ENCODE measurements at regions not wholly inside any gene's neighbourhood (a gene's known extent, or its start where the extent isn't known, plus 50 kb on each side); places are given as distances from the start of the nearest gene placed in this dataset.

GRCh38 chr6:93794166-93794565 is 374.8 kb upstream of the EPHA7 start:
- DNase-seq: no peak
- intact Hi-C loops (cut with DNase I): no loop called here
- TF ChIP-seq CTCF (IDR thresholded peaks at IDR 0.05): no peak
- no peak for TF ChIP-seq POLR2A (IDR thresholded peaks at IDR 0.05)
- TF ChIP-seq EP300 (IDR thresholded peaks at IDR 0.05): no peak
- H3K4me1 ChIP-seq (ENCODE audit: insufficient read depth): no peaks in the 10 kb centered on the region
- H3K27ac ChIP-seq: no peak overlapping the region
- no peak overlapping the region for H3K4me3 ChIP-seq
- no peaks in the 10 kb centered on the region for H3K36me3 ChIP-seq
- H3K9me3 ChIP-seq: no peaks in the 10 kb centered on the region
- H3K27me3 ChIP-seq: no peaks in the 10 kb centered on the region

GRCh38 chr6:93792746-93793145 is 373.4 kb upstream of the EPHA7 start:
- H3K4me1 ChIP-seq (ENCODE audit: insufficient read depth): no peaks in the 10 kb centered on the region
- H3K27me3 ChIP-seq: no peaks in the 10 kb centered on the region
- DNase-seq: no peak
- H3K27ac ChIP-seq: no peak overlapping the region
- TF ChIP-seq EP300 (IDR thresholded peaks at IDR 0.05) (no peak), CTCF (IDR thresholded peaks at IDR 0.05) (no peak), POLR2A (IDR thresholded peaks at IDR 0.05) (no peak)
- intact Hi-C loops (cut with DNase I): no loop called here
- H3K36me3 ChIP-seq: no peaks in the 10 kb centered on the region
- no peaks in the 10 kb centered on the region for H3K9me3 ChIP-seq
- H3K4me3 ChIP-seq: no peak overlapping the region
- WGBS, 3 donors: 8 to 37% (median 9%) methylated on average over 4 of the region's 4 CpGs

- intact Hi-C loops (cut with DNase I): no loop called here
- Histone ChIP-seq H3K27me3 (no peaks in the 10 kb centered on the region), H3K36me3 (no peaks in the 10 kb centered on the region), H3K4me3 (no peak overlapping the region), H3K27ac (no peak overlapping the region), H3K4me1 (ENCODE audit: insufficient read depth) (no peaks in the 10 kb centered on the region), H3K9me3 (no peaks in the 10 kb centered on the region)
- no peak for TF ChIP-seq EP300 (IDR thresholded peaks at IDR 0.05)
- no peak for TF ChIP-seq CTCF (IDR thresholded peaks at IDR 0.05)
- TF ChIP-seq POLR2A (IDR thresholded peaks at IDR 0.05): no peak
- 87 to 90% (median 88%) methylated on average over 1 of the region's 1 CpG for WGBS, 3 donors
- DNase-seq: no peak
Measured at GRCh38 chr6:93790981-93791380, 371.6 kb upstream of the EPHA7 start.

DNA sequence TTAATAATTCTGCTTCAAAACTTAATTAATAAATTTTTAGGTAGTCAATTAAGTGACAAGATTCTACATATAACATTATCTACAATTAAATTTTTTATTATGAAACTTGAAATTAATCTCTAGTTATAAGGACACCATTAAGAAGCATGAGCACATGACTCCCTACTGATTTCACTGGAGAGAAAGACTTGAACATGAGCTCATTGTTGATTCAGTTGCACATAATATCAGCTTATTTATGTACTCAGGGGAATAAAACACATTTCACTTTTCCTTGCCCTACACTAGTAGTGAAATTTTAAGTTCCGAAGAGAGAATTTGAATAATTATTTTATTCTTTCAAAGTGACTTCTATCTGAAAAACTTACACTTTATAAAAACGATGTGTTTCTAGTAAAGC is 370.2 kb upstream of the EPHA7 start:
- Histone ChIP-seq H3K36me3 (no peaks in the 10 kb centered on the region), H3K27ac (no peak overlapping the region), H3K4me1 (ENCODE audit: insufficient read depth) (no peaks in the 10 kb centered on the region), H3K4me3 (no peak overlapping the region), H3K27me3 (no peaks in the 10 kb centered on the region), H3K9me3 (no peaks in the 10 kb centered on the region)
- no peak for TF ChIP-seq EP300 (IDR thresholded peaks at IDR 0.05)
- no peak for TF ChIP-seq CTCF (IDR thresholded peaks at IDR 0.05)
- TF ChIP-seq POLR2A (IDR thresholded peaks at IDR 0.05): no peak
- no peak for DNase-seq
- intact Hi-C loops (cut with DNase I): no loop called here
- 55 to 66% (median 57%) methylated on average over 2 of the region's 2 CpGs for WGBS, 3 donors

DNA sequence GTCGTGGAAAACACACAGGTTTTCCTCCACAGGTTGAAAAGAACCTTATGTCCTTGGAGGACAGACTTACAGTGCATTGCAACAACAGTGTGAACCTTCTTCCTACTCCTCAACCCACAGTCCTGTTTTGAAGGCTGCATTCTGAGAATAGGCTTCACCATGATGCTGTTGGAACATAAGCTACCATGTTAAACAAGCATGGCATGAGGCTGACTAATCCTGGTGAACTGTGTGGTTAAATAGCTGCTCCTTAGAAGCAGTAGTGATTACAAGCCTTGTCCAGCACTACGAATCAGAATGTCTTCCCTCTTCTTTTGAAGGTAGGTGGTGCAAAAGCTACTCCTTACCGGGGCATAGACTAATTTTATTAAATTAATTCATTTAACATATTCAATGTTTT is 368.5 kb upstream of the EPHA7 start:
- TF ChIP-seq EP300 (IDR thresholded peaks at IDR 0.05): no peak
- Histone ChIP-seq H3K27me3 (no peaks in the 10 kb centered on the region), H3K27ac (no peak overlapping the region), H3K9me3 (no peaks in the 10 kb centered on the region), H3K4me1 (ENCODE audit: insufficient read depth) (no peaks in the 10 kb centered on the region), H3K36me3 (no peaks in the 10 kb centered on the region), H3K4me3 (no peak overlapping the region)
- 66 to 79% (median 72%) methylated on average over 3 of the region's 3 CpGs for whole genome bisulfite sequencing, 3 donors
- no peak for DNase-seq
- intact Hi-C loops (cut with DNase I): no loop called here

All from ovary (tissue), 7 donors.